ENCODE measurements at regions not wholly inside any gene's neighbourhood (a gene's known extent, or its start where the extent isn't known, plus 50 kb on each side); places are given as distances from the start of the nearest gene placed in this dataset.
A peak's percentile ranks its signal among the peaks of the same experiment; 100 is the strongest.

- H3K36me3 ChIP-seq: no peaks in the 10 kb centered on the region
- H3K27ac ChIP-seq: no peak overlapping the region
- intact Hi-C loops (cut with DNase I): no loop called here
- H3K9me3 ChIP-seq: no peaks in the 10 kb centered on the region
- ATAC-seq (no peak), DNase-seq (no peak)
- TF ChIP-seq, protein P1, sequence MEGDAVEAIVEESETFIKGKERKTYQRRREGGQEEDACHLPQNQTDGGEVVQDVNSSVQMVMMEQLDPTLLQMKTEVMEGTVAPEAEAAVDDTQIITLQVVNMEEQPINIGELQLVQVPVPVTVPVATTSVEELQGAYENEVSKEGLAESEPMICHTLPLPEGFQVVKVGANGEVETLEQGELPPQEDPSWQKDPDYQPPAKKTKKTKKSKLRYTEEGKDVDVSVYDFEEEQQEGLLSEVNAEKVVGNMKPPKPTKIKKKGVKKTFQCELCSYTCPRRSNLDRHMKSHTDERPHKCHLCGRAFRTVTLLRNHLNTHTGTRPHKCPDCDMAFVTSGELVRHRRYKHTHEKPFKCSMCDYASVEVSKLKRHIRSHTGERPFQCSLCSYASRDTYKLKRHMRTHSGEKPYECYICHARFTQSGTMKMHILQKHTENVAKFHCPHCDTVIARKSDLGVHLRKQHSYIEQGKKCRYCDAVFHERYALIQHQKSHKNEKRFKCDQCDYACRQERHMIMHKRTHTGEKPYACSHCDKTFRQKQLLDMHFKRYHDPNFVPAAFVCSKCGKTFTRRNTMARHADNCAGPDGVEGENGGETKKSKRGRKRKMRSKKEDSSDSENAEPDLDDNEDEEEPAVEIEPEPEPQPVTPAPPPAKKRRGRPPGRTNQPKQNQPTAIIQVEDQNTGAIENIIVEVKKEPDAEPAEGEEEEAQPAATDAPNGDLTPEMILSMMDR (IDR thresholded peaks at IDR 0.05): no peak
- H3K4me1 ChIP-seq: no peaks in the 10 kb centered on the region
- no peak overlapping the region for H3K4me3 ChIP-seq
- no peaks in the 10 kb centered on the region for H3K27me3 ChIP-seq
These were observed 348.0 kb downstream of the GPD2 start for GRCh38 chr2:156784020-156784701.

- intact Hi-C loops (cut with DNase I): no loop called here
- TF ChIP-seq, protein P1 (IDR thresholded peaks at IDR 0.05): no peak
- DNase-seq (no peak), ATAC-seq (no peak)
- no peak overlapping the region for H3K27ac ChIP-seq
- no peaks in the 10 kb centered on the region for H3K9me3 ChIP-seq
- no peaks in the 10 kb centered on the region for H3K4me1 ChIP-seq
- H3K36me3 ChIP-seq: no peaks in the 10 kb centered on the region
- H3K27me3 ChIP-seq: no peaks in the 10 kb centered on the region
- no peak overlapping the region for H3K4me3 ChIP-seq
These were observed 351.3 kb downstream of the GPD2 start for GRCh38 chr2:156787517-156787916.

GRCh38 chr2:156790343-156791037, 354.3 kb downstream of the GPD2 start:
- no peak overlapping the region for H3K4me3 ChIP-seq
- ATAC-seq (no peak), DNase-seq (no peak)
- intact Hi-C loops (cut with DNase I): no loop called here
- H3K4me1 ChIP-seq: no peaks in the 10 kb centered on the region
- H3K36me3 ChIP-seq: no peaks in the 10 kb centered on the region
- TF ChIP-seq, protein P1 (IDR thresholded peaks at IDR 0.05): no peak
- H3K9me3 ChIP-seq: no peaks in the 10 kb centered on the region
- no peaks in the 10 kb centered on the region for H3K27me3 ChIP-seq
- no peak overlapping the region for H3K27ac ChIP-seq

GRCh38 chr2:156792242-156792840, 356.2 kb downstream of the GPD2 start:
- H3K36me3 ChIP-seq: no peaks in the 10 kb centered on the region
- H3K4me3 ChIP-seq: no peak overlapping the region
- H3K9me3 ChIP-seq: no peaks in the 10 kb centered on the region
- TF ChIP-seq, protein P1 (IDR thresholded peaks at IDR 0.05): no peak
- no peaks in the 10 kb centered on the region for H3K4me1 ChIP-seq
- H3K27me3 ChIP-seq: no peaks in the 10 kb centered on the region
- intact Hi-C loops (cut with DNase I): no loop called here
- H3K27ac ChIP-seq: no peak overlapping the region
- no peak for DNase-seq
- no peak for ATAC-seq

- TF ChIP-seq, protein P1 (IDR thresholded peaks at IDR 0.05): no peak
- ATAC-seq (peak; percentile 78), DNase-seq (no peak)
- Histone ChIP-seq H3K27me3 (no peaks in the 10 kb centered on the region), H3K27ac (no peak overlapping the region), H3K36me3 (no peaks in the 10 kb centered on the region), H3K4me3 (no peak overlapping the region), H3K9me3 (no peaks in the 10 kb centered on the region), H3K4me1 (no peaks in the 10 kb centered on the region)
- intact Hi-C loops (cut with DNase I): no loop called here
These were observed 361.7 kb downstream of the GPD2 start for GRCh38 chr2:156797832-156798231.

Data from left lung (tissue), 4 donors.